PC-9 (cell line): ENCODE measurements at regions not wholly inside any gene's neighbourhood (a gene's known extent, or its start where the extent isn't known, plus 50 kb on each side); places are given as distances from the start of the nearest gene placed in this dataset.

Experiments used
- CTCF ChIP-seq: fragments of 200-600 bp; sonication (generic); conservative IDR thresholded peaks from 2 replicates; pipeline ENCODE4 v1.6.1; 2017; ENCODE audit warnings: mixed run types, antibody characterized with exemption, mild to moderate bottlenecking, moderate library complexity
- EZH2 ChIP-seq: fragments of 200-600 bp; sonication (generic); IDR thresholded peaks from 2 replicates; pipeline ENCODE4 v1.8.0; 2017; ENCODE audit warnings: antibody characterized with exemption, low read depth

GRCh38 chr4:189088780-189089179 lies 851.9 kb upstream of the FRG1 start:
- TF ChIP-seq CTCF (no peak), EZH2 (no peak)
